HepG2 (cell line): ENCODE measurements at regions not wholly inside any gene's neighbourhood (a gene's known extent, or its start where the extent isn't known, plus 50 kb on each side); places are given as distances from the start of the nearest gene placed in this dataset.

Source experiments
- ATAC-seq: fragments of 200-7000 bp; cut with Tn5 transposase; 3 replicates; pipeline ENCODE4 v1.9.1; 2020; ENCODE audit warnings: mild to moderate bottlenecking, moderate library complexity
- BruUV-seq: library from RNA; stranded (reverse); fragments of 400-500 nt; replicated peaks from 2 replicates; lab custom pipeline; 2021; lab: Mats Ljungman, UMichigan
- CTCF ChIA-PET: fragments of 300-600 bp; formaldehyde crosslinking; extraction: SDS; loops from one replicate; lab custom pipeline; 2021; ENCODE audit warnings: low total read pairs, inconsistent platforms, low intra/inter-chr PET ratio; lab: Yijun Ruan, JAX
- POLR2A ChIA-PET: fragments of 350-600 bp; sonication (Branson Sonifier 250); formaldehyde crosslinking; loops from one replicate; lab custom pipeline; 2020; ENCODE audit warnings: antibody characterized with exemption, inconsistent platforms; lab: Yijun Ruan, JAX
- DNase-seq: peaks from one replicate; pipeline ENCODE4 v3.0.0-alpha.2; 2015; ENCODE audit warnings: low spot score
- FAIRE-seq: peaks from 3 replicates; lab custom pipeline; 2011; peaks lifted over from hg19 to GRCh38; lab: Jason Lieb, UNC
- H2AFZ ChIP-seq: one replicate; pipeline ENCODE4 v1.6.1; 2011; ENCODE audit warnings: low read length, inconsistent platforms
- H3K27ac ChIP-seq: fragments of 300-600 bp; 3 replicates; pipeline ENCODE4 v1.8.0; 2011; ENCODE audit warnings: mixed run types, mild to moderate bottlenecking, mixed read lengths, low read length, inconsistent platforms; ENCODE audit not compliant: insufficient read depth; ENCODE audit errors: extremely low read length
- H3K27me3 ChIP-seq, 2 experiments: fragments of 200-600 bp in 1 of 2; 2 replicates in 1 of 2; 3 replicates in 1 of 2; pipeline versions ENCODE4 v1.6.0 to v1.8.0; 2011; ENCODE audit warnings: low read length in 2 of 2, mild to moderate bottlenecking in 2 of 2, moderate library complexity in 2 of 2, inconsistent platforms in 1 of 2; ENCODE audit not compliant: insufficient read depth in 2 of 2, control insufficient read depth in 1 of 2
- H3K36me3 ChIP-seq, 2 experiments: fragments of 200-600 bp in 1 of 2; replicated peaks in 1 of 2; 2 replicates in 1 of 2; 3 replicates in 1 of 2; pipeline versions ENCODE4 v1.5.1 to v1.8.0; 2011; ENCODE audit warnings: low read length in 2 of 2, inconsistent platforms in 1 of 2; ENCODE audit not compliant: insufficient read depth in 2 of 2, control insufficient read depth in 1 of 2
- H3K4me1 ChIP-seq: 2 replicates; pipeline ENCODE4 v1.5.1; 2012; ENCODE audit warnings: low read length, inconsistent platforms; ENCODE audit not compliant: insufficient read depth
- H3K4me2 ChIP-seq: 2 replicates; pipeline ENCODE4 v1.6.0; 2011; ENCODE audit warnings: low read depth, low read length, inconsistent platforms
- H3K4me3 ChIP-seq, 3 experiments: fragments of 200-600 bp in 1 of 3; sonication (generic), shearing (Covaris generic) in 1 of 3; replicated peaks in 1 of 3; 2 replicates each; pipeline ENCODE4 v1.5.1; 2011 to 2016; ENCODE audit warnings: low read length in 3 of 3, inconsistent platforms in 2 of 3, low read depth in 2 of 3, mild to moderate bottlenecking in 2 of 3, control low read depth in 1 of 3, mixed read lengths in 1 of 3; ENCODE audit not compliant: insufficient read depth in 1 of 3
- H3K79me2 ChIP-seq: one replicate; pipeline ENCODE4 v1.6.1; 2011; ENCODE audit warnings: low read length, inconsistent platforms; ENCODE audit not compliant: insufficient read depth
- H3K9ac ChIP-seq: 2 replicates; pipeline ENCODE4 v1.6.0; 2011; ENCODE audit warnings: mild to moderate bottlenecking, low read depth, low read length, inconsistent platforms; ENCODE audit not compliant: insufficient read depth
- H3K9me3 ChIP-seq: 2 replicates; pipeline ENCODE4 v1.5.1; 2012; ENCODE audit warnings: mild to moderate bottlenecking, low read length
- H4K20me1 ChIP-seq: 2 replicates; pipeline ENCODE4 v1.6.0; 2011; ENCODE audit warnings: inconsistent platforms, mild to moderate bottlenecking, low read length, moderate library complexity; ENCODE audit not compliant: insufficient read depth
- AHR ChIP-seq: IDR thresholded peaks from 2 replicates; pipeline ENCODE4 v1.6.1; 2018; ENCODE audit warnings: missing genetic modification reagents, missing compliant biosample characterization
- HNRNPK ChIP-seq: fragments of 200-400 bp; formaldehyde crosslinking; IDR thresholded peaks from 2 replicates; pipeline ENCODE4 v1.6.1; 2018; ENCODE audit warnings: low read length, low read depth, moderate library complexity, mild to moderate bottlenecking; ENCODE audit not compliant: poor library complexity, severe bottlenecking
- MYNN ChIP-seq: sonication (generic); formaldehyde crosslinking; IDR thresholded peaks from 2 replicates; pipeline ENCODE4 v1.4.0; 2020; ENCODE audit warnings: mild to moderate bottlenecking, low read depth, missing genetic modification reagents
- NFRKB ChIP-seq: fragments of 450-650 bp; IDR thresholded peaks from 2 replicates; pipeline ENCODE4 v1.6.1; 2017
- TP53 ChIP-seq: sonication (generic); formaldehyde crosslinking; conservative IDR thresholded peaks from 2 replicates; pipeline ENCODE4 v1.4.0; 2020; ENCODE audit warnings: missing genetic modification reagents
- YEATS2 ChIP-seq: sonication (generic); formaldehyde crosslinking; IDR thresholded peaks from 2 replicates; pipeline ENCODE4 v1.4.0; 2020; ENCODE audit warnings: missing genetic modification reagents, borderline replicate concordance
- ZMYM4 ChIP-seq: sonication (generic); formaldehyde crosslinking; IDR thresholded peaks from 2 replicates; pipeline ENCODE4 v1.8.1; 2023; ENCODE audit warnings: mild to moderate bottlenecking, missing genetic modification reagents
- ZNF430 ChIP-seq: sonication (generic); formaldehyde crosslinking; IDR thresholded peaks from 2 replicates; pipeline ENCODE4 v1.9.0; 2021; ENCODE audit warnings: mild to moderate bottlenecking, missing genetic modification reagents
- whole genome bisulfite sequencing: methylation state at CpG from one replicate; pipeline ENCODE4 v1.1.6; 2017; ENCODE audit warnings: low lambda C conversion rate; 5-methylcytosine and 5-hydroxymethylcytosine counted together
- in situ Hi-C: cut with HindIII; loops from 2 replicates; pipeline ENCODE4 v1.10.0; 2017; ENCODE audit warnings: low pct_unique_long_range_greater_than_20kb; ENCODE audit not compliant: extremely low pct_ligation_motif_present
- intact Hi-C: fragments of 100-400 bp; cut with micrococcal nuclease; formaldehyde crosslinking; loops from one replicate; pipeline ENCODE4 v1.10.0; 2022; ENCODE audit not compliant: unreplicated experiment
- TF ChIP-seq, protein P1 (sequence below): sonication (generic); formaldehyde crosslinking; IDR thresholded peaks from 2 replicates; pipeline ENCODE4 v1.8.0; 2022; ENCODE audit warnings: mild to moderate bottlenecking, missing genetic modification reagents

DNA sequence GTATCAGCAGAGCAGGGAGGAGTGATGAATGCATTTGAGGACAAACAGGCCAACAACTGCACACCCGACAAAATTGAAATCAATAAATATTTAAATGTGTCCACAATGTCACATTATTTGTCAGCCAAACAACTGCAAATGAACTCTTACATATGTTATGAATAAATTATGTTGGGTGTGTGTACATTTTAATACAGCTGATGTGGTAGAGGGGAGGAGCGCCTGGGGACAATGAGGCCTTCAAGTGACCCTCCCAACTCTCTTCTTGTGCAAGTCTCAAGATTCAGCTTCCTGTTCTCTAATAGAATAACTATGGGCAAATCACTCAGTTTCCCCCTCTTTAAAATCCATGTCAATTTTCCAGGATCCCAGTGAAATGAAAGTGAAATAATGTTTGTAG is 303.2 kb downstream of the TSHZ3 start:
- DNase-seq, result no peak
- Histone ChIP-seq H3K9ac (no peak overlapping the region), H3K4me3 (no peak overlapping the region), H3K27ac (no peak overlapping the region), H2AFZ (no peak overlapping the region), H3K4me2 (no peak overlapping the region), H3K79me2 (no peaks in the 10 kb centered on the region), H3K9me3 (peaks cover 79% of the 10 kb centered on the region), H3K36me3 (no peaks in the 10 kb centered on the region), H4K20me1 (no peaks in the 10 kb centered on the region)
- ChIA-PET POLR2A (no interaction called here), CTCF (no interaction called here)
- 7% methylated on average over 2 of the region's 2 CpGs for WGBS
- BruUV-seq, result no TSS peak
- no peak for FAIRE-seq
- intact Hi-C loops (no loop called here), in situ Hi-C loops (no loop called here)
- no peak for ATAC-seq
- TF ChIP-seq AHR (CRISPR knock-in tag) (no peak), ZMYM4 (CRISPR knock-in tag) (no peak), TP53 (CRISPR knock-in tag) (no peak), HNRNPK (no peak), YEATS2 (no peak)
- TF ChIP-seq, all 625 proteins: peak for 0
- Histone ChIP-seq H3K27me3 (no peaks in the 10 kb centered on the region), H3K4me1 (no peaks in the 10 kb centered on the region)

DNA sequence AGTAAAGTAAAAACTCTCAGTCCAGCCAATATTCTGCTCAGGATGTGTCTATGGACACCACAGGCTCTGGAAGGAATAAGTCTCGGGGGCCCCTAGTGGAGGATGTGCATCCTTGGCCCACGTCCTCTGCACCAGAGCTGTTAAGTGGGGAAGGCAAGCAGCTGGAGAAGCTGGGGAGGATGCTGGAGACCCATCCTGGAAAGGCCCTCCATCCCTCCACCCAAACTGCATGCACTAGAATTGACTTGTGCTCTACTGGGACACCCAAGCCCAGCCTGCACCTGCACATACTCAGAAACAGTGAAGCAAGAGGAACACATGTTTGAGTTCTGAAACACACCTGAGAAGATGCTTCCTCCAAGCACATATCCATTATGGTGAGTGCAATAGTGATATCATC is 307.8 kb downstream of the TSHZ3 start:
- Histone ChIP-seq H3K36me3 (no peaks in the 10 kb centered on the region), H3K9ac (no peak overlapping the region), H3K9me3 (peaks cover 90% of the 10 kb centered on the region), H3K4me3 (no peak overlapping the region), H2AFZ (no peak overlapping the region), H3K79me2 (no peaks in the 10 kb centered on the region), H4K20me1 (no peaks in the 10 kb centered on the region), H3K27ac (no peak overlapping the region), H3K27me3 (no peaks in the 10 kb centered on the region), H3K4me2 (no peak overlapping the region), H3K4me1 (no peaks in the 10 kb centered on the region)
- WGBS, result 0% methylated on average over 2 of the region's 2 CpGs
- in situ Hi-C loops, result no loop called here
- POLR2A ChIA-PET, result no interaction called here
- no peak for DNase-seq
- no peak for ATAC-seq
- no peak for FAIRE-seq
- CTCF ChIA-PET, result no interaction called here
- no TSS peak for BruUV-seq
- intact Hi-C loops, result no loop called here
- TF ChIP-seq ZNF430 (CRISPR knock-in tag), result no peak
- TF ChIP-seq, protein P1, sequence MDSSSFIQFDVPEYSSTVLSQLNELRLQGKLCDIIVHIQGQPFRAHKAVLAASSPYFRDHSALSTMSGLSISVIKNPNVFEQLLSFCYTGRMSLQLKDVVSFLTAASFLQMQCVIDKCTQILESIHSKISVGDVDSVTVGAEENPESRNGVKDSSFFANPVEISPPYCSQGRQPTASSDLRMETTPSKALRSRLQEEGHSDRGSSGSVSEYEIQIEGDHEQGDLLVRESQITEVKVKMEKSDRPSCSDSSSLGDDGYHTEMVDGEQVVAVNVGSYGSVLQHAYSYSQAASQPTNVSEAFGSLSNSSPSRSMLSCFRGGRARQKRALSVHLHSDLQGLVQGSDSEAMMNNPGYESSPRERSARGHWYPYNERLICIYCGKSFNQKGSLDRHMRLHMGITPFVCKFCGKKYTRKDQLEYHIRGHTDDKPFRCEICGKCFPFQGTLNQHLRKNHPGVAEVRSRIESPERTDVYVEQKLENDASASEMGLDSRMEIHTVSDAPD (CRISPR knock-in tag), result no peak
- TF ChIP-seq MYNN (CRISPR knock-in tag), result no peak
- TF ChIP-seq NFRKB, result no peak
